HG02623 (cell line): ENCODE measurements at regions not wholly inside any gene's neighbourhood (a gene's known extent, or its start where the extent isn't known, plus 50 kb on each side); places are given as distances from the start of the nearest gene placed in this dataset.
"Not testable (repeated sequence)": the region's sequence is repeated elsewhere in the genome, so short reads cannot be mapped to it uniquely, and the experiment has no call there.

Experiments used
- ATAC-seq: cut with Tn5 transposase; IDR thresholded peaks from one replicate; pipeline ENCODE4 v1.9.1; 2021; ENCODE audit warnings: moderate library complexity; ENCODE audit not compliant: unreplicated experiment

DNA sequence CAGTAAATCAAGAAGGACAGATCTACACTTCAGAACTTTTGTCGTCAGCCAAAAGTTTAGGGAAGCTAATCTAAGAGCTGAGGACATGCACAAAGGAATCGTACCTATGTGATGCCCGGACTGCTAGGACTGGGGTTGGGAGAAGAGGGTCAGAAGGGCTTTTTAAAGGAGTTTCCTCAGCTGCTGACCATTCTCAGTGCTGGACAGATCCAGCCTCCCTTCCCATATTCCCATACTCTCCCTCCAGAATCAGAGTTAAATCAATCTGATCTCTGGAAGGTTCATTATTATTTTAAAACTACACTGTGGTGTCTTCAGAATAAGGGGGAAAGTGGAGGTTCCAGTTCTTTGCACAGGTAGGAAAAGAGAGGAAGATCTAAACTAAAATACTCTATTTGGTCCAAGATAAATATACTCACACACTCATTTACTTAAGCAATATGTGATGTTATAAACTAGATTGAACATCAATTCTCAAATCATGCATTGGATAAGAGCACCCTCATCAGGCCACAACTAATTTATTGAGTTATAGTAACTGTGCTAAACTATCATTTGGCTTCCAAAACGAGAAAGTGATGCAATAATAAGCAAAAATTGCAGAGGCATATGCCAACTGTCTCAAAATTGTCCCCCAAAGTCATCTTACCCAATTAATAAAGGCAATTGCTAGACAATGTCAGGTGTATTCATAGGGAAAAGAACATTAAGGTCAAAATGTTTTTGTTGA, 124.7 kb downstream of the HNRNPD start:
- no peak for ATAC-seq

DNA sequence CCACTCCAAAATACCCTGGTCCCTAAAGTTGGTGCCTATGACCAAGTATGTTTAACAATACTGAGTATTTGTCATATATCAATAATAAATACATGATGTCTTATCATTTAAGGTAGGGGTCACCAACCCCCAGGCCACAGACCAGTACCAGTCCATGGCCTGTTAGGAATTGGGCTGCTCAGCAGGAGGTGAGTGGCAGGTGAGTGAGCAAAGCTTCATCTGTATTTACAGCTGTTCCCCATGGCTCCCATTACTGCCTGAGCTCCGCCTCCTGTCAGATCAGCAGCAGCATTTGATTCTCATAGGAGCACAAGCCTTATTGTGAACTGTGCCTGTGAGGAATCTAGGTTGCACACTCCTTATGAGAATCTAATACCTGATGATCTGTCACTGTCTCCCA, 126.2 kb downstream of the HNRNPD start:
- no peak for ATAC-seq

DNA sequence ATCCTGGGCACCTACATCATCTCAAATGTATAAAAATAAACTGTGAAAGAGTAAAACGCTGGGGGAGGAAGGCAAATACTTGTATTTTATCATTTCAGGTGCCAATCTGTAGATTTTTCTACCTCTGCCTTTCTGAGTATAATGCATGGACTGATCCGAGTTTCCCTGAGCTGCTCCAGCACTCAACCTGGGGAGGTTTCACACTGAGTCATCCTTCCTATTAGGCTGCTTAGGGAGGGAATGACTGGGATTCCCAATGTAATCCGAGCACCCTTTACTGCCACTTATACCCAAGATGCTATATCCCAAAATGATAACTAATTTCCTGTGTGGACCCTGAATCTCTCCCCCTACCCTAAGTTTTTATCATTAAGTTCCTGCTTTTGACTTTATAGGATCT, 126.6 kb downstream of the HNRNPD start:
- no peak for ATAC-seq

DNA sequence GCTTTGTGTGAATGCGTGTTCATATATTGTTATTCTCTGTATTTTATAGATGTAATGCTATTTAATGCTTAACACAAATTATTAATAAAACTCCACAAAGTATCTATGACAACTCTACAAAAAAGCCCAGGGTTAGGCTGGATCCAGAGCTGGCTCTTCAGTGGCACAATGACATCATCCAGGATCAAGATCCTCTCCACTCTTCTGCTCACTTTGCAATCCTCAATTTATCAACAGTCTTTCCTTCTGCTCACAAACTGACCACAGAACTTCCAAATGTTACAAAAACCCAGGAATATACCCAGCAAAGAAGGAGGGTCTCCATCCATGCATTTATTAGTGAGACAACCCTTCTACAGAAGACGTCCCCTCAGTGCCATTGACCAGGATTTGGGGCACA, 132.3 kb downstream of the HNRNPD start:
- ATAC-seq = no peak

DNA sequence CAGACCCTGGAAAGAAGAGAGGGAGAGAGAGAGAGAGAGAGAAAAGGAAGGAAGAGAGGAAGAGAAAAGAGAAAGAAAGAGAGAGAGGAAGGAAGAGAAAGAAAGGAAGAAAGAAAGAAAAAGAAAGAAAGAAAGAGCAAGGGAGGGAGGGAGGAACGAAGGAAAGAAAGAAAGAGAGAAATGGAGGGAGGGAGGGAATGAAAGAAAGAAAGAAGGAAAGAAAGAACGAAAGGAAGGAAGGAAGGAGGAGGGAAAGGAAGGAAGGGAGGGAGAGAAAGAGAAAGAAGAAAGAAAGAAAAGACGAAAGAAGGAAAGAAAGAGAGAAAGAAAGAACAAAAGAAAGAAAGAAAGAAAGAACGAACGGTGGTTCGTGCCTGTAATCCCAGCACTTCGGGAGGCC, 133.4 kb downstream of the HNRNPD start:
- no peak for ATAC-seq

DNA sequence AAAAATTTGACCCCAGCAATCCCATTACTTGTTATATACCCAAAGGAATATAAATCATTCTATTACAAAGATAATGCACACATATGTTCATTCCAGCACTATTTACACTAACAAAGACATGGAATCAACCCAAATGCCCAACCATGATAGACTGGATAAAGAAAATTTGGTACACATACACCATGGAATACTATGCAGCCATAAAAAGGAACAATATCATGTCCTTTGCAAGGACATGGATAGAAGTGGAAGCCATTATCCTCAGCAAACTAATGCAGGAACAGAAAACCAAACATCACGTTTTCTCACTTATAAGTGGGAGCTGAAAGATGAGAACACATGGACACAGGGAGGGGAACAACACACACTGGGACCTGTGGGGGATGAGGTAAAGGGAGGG, 136.6 kb downstream of the HNRNPD start:
- not testable (repeated sequence) for ATAC-seq

DNA sequence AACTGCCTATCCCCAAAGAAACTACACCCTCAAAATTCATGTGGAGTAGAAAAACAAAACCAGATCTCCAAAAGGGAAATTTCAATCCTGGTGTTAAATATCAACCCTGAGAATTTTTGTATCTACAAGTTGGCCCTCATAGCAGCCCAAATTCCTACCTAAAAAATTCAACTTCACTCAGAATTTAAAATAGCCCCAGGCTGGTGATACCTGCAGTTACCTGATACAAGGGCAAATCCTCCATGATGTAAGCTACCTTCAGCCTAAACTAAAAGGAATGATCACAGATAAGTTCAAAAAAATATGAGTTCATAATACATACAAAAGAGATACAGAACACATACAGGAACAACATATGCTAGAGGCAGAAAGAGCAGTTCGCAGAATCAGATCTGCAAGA, 138.4 kb downstream of the HNRNPD start:
- ATAC-seq = no peak

DNA sequence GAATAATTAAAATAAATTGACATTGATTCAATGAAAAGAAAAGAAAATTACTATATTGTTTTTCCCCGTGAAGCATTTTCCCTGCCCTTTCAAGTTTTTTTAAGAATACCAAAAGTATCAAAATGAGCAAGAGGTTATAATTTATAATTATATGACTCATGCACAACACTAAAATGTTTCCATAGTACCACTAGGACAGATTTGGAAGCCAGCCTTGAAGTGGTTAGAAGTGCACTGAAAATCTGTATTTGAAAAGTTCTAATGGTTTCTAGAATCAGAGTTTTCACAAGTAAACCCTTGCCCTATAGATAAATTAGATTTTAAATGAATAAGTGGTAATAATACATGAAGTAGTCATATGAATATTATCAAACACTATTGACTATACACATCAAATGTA, 140.9 kb downstream of the HNRNPD start:
- ATAC-seq = no peak

DNA sequence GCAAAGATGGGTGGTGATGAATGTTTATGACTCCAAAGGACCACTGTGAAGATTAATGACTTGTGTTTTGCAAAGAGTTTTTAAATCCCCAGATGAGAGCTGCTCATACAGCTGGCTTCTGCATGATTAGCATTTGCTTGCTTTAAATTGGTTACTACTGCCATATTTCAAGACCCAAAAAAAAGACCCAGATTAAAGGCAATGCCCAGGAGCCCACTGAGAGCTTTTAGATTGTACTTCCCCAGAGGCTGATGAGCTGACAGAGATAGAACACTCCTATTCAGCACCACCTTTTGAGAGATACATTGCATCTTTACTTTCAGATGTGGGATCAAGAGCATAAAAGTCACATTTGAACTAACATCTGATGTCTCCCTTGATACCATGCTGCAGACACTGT, 142.0 kb downstream of the HNRNPD start:
- no peak for ATAC-seq

DNA sequence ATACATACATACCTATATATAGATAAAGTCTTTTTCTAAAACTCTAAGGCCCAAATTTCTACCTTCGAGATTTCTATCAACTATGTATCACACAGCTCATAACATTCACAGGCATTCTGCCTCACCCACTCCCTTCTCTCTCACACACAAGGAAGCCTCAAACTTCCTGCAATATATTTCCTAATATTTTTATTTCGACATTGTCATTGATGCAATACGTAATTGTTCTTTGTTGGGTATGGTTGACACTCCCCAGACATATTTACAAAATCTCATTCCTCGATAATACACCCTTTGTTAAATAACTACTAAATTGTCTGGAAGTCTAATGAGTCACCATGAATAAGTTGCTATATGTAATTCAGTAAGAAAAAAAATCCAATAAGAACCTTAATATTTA, 143.5 kb downstream of the HNRNPD start:
- ATAC-seq = no peak

DNA sequence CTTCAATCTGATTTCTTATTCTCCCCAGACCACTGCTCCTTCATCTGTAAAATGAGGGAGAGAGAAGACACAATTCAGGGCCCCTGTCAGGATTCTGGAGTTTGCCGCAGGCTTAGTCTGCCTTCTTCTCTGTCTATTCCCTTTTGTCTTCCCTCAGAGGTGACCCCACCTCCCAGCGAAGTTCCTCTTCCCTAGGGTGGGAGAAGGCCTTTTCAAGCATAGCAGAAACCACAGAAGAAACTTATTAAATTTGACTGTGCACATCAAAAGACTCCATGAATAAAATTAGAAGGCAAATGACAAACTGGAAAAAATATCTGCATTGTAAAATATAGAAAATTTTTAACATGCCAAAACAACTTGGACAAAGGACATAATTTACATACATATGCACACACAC, 148.8 kb downstream of the HNRNPD start:
- no peak for ATAC-seq

DNA sequence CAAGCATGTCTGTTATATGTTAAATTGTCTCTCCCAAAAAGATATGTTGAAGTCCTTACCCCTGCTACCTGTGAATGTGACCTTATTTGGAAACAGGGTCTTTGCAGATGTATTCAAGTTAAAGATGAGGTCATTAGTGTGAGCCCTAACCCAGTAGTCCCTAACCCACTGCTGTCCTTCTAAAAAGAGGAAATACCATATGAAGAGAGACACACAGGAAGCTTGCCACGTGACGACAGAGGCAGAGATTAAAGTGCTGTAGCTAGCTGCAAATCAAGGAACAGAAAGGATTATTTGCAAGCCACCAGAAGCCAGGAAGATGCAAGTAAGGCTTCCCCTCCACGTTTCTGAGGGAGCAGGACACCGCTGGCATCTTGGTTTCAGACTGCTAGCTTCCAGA, 150.1 kb downstream of the HNRNPD start:
- ATAC-seq = peak; percentile 67

DNA sequence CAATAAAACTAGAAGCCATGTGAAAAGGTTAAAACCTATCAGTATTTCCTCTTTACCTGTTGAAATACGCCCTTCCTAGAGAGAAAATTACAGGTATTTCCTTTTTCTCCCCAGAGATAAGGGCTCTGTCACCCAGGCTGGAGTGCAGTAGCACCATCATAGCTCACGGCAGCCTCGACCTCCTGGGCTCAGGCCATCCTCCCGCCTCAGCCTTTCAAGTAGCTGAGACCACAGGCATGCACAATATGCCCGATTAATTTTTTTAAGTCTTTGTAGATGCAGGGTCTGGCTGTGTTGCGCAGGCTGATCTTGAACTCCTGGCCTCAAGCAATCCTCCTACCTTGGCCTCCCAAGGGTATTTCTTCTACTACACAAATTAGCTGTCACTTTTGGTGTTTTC, 154.4 kb downstream of the HNRNPD start:
- no peak for ATAC-seq

DNA sequence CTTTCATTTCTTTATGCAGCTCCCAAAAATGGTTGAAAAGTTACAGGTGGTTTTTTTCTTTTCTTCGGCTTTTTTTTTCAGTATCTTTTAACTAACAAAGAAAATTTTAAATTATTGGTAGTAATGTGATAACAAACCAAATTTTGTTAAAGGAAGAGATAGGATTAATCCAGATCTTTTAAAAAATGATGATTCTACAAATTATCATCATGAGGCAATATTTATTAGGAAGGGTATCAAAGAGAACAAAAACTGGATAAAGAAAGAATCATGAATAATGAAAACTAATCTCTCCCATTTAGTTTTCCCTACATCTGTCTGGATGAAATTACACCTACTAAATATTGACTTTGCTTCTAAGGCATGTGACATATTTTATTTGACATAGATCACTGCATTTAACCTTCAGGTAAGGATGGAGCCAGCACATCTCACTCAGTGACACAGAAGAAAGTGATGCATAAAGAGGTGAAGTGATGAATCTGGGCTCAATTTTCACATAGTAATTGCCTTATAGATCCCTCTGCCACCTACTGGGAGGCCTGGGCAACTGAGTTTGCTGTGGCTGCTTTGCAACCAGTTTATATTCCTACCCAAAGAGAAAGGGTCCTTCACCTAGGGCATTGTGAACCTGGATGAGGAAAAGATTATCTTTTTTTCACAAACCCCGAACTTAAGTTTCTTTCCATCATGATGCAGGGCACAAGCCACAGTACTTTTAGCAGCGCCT, 155.6 kb downstream of the HNRNPD start:
- ATAC-seq = no peak

DNA sequence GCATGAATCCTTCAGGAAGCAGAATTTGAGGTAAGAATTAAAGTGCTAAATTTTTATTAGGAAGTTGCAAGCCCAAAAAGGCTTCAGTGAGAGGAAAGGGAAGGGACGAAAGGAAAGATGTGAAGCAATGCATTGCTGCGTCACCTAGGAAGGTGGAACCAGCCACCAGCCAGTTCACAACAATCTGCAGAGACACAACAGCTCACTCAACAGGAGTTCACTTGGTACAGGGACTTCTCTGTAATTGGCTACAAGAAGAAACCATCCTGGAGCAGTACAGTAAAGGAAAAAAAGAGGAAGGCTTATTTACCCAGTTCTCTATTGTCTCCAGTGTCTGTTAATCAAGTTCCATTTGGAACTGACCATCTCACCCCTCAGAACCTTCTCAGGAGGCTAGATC, 157.6 kb downstream of the HNRNPD start:
- no peak for ATAC-seq

DNA sequence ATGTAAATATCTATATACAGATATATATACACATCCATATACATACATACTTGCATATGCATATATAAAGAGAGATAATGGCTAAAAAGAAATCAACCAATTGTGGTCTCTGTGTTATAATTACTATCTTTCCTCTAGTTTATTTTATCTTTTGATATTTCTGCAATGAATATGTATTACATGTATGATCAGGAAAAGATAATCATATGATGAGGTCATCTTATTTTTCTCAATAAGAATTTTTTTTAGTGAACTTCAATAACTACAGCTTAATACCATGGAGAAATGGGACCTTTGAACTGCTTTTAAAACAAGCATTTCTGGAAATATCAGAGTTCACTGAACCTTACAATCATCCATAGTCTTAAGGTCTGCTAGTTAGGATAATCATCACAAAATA, 158.0 kb downstream of the HNRNPD start:
- ATAC-seq = no peak

DNA sequence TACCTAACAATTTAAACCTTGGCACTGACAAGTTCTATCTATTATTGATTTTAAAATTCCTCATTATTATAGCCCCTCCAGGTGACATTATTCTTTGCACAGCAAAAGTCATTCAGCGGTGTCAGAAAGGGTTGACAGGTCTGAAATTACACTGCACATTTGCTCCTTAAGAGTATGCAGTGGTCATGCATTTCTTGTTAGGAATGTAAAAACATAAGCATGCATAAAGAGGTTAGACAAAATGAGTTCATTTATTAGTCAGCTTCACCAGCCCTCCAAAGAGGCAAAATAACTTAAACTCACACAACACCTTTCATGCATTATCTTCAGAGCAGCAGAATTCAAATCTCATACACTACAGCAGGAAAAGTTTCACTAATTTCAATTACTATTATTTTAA, 158.8 kb downstream of the HNRNPD start:
- no peak for ATAC-seq

DNA sequence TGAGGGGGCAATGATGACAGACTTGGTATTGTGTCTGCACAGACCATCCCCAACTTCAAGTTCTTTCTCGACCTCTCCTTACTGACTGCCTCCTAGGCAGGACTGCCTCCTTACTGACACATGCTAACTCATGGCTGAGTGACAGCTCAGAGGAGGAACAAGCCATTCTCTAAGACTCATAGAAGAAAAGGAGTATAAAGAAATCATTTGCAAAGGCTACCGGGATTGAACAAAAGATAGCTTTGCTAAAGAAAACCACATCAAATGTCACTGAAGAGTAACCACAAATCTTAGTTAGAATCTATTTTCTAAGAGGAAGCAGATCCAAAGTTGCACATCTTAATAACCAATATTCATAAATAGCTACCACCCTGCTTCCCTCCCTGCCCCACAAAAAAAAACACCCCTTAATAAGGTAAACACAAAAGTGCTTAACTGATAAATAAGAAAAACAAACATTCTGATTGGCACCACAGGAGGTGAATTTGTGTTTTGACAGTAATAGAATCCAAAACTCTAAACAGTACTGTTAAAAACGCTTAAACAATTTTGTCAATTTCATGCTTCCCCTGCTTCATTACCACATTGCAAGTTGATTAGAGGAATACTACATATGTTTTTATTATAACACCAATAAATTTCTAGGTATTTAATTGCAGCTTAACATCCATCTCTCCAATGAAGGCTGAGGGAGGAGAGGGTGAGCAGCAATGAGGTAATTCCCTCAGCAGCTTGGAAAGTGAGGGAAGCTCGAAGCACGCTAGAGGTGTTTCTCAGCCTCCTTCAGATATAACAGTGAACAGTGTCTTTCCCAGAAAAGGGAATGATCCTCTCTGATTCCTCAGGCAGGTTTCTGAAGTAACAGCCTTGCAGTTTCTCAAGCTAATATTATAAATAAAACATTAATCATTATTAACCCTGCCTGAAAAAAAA, 160.0 kb downstream of the HNRNPD start:
- no peak for ATAC-seq

DNA sequence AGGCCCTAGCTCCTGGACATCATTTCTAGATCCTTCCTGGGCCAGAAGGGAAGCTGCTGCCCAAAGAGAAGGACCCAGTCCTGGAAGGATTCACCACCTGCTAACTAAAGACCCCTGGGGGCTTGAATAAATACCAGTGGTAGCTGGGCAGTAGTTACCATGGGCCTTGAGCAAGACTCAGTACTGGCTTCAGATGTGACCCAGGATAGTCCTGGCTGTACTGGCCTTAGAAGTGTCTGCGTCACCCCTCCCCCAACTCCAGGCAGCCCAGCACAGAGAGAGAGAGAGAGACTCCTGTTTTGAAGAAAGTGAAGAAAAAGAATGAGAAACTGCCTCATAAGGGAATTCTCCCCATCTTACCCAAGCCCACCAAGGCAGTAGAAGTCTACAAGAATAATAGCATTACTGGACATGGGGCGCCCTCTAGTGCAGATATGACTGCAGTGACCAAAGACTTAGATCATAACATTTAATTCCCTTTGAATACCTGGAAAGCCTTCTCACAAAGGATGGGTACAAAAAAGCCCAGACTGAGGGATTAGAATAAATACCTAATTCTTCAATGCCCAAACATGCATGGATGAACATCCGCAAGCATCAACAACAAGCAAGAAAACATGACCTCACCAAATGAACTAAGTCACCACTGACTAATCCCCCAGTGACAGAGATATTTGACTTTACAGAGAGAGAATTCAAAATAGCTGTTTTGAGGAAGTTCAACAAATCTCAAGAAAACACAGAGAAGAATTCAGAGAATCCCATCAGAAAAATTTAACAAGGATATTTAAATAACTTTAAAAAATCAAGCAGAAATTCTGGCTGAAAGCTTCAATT, 171.8 kb downstream of the HNRNPD start:
- ATAC-seq = no peak

DNA sequence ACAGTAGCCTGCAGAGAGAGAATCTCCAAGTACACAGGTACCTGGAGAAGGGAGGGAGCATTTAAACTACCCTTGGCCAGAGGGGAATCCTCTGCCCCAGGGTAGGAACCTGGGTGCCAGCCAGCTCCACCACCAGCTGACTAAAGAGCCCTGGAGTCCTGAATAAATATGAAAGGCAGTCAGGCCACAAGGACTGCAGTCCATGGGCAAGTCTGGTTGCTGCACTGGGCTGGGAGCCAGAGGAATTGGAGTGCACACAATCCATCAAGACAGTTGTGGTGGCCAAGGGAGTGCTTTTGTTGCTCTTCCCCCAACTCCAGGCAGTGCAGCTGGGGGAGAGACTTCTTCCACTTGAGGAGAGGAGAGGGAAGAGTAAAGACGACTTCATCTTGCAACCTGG, 172.5 kb downstream of the HNRNPD start:
- no peak for ATAC-seq

DNA sequence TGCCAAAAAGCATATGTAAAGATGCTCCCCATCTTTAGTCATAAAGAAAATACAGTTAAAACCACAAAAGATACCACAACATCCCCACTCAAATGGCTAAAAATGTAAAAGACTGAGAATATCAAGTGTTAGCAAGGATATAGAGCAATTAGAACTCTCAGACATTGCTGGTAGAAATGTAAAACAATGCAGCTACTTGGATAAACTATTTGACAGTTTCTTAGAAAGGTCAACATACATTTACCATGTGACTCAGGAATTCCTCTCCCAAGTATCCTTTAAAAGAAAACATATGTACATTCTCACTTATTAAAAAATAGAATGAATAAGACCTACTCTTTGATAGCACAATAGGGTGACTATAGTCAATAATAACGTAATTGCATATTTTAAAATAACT, 173.7 kb downstream of the HNRNPD start:
- no peak for ATAC-seq
